GM12878 (cell line): ENCODE measurements at regions not wholly inside any gene's neighbourhood (a gene's known extent, or its start where the extent isn't known, plus 50 kb on each side); places are given as distances from the start of the nearest gene placed in this dataset.

Experiments used
- ATAC-seq: fragments of 200-7000 bp; cut with Tn5 transposase; 3 replicates; pipeline ENCODE4 v1.9.1; 2020; ENCODE audit warnings: mild to moderate bottlenecking, moderate library complexity
- BruUV-seq: library from RNA; stranded (reverse); fragments of 400-500 nt; replicated peaks from 2 replicates; lab custom pipeline; 2021; lab: Mats Ljungman, UMichigan
- CTCF ChIA-PET: fragments of 300-600 bp; sonication (Branson Sonifier 250); formaldehyde crosslinking; extraction: SDS; loops from one replicate; lab custom pipeline; 2021; ENCODE audit warnings: inconsistent platforms; lab: Yijun Ruan, JAX
- POLR2A ChIA-PET: fragments of 350-600 bp; formaldehyde crosslinking; extraction: SDS; loops from one replicate; lab custom pipeline; 2021; ENCODE audit warnings: inconsistent platforms; lab: Charles Lee
- RAD21 ChIA-PET: fragments of 300-600 bp; sonication (Branson Sonifier 250); formaldehyde crosslinking; loops from one replicate; lab custom pipeline; 2023; ENCODE audit warnings: antibody characterized with exemption; ENCODE audit not compliant: unreplicated experiment; lab: Charles Lee
- SMC1A ChIA-PET: fragments of 300-600 bp; sonication (Branson Sonifier 250); formaldehyde crosslinking; loops from one replicate; lab custom pipeline; 2023; ENCODE audit not compliant: unreplicated experiment, uncharacterized antibody; lab: Charles Lee
- DNase-seq: peaks from one replicate; pipeline ENCODE4 v3.0.0-alpha.2; 2011; ENCODE audit warnings: low read depth, low spot score
- FAIRE-seq: peaks from 3 replicates; lab custom pipeline; 2011; peaks lifted over from hg19 to GRCh38; lab: Jason Lieb, UNC
- H2AFZ ChIP-seq: 2 replicates; pipeline ENCODE4 v1.6.0; 2011; ENCODE audit warnings: low read depth, low read length, control low read depth; ENCODE audit not compliant: control insufficient read depth
- H3K27ac ChIP-seq: 2 replicates; pipeline ENCODE4 v1.5.1; 2011; ENCODE audit warnings: control low read depth; ENCODE audit not compliant: control insufficient read depth, insufficient read depth
- H3K27me3 ChIP-seq, 2 experiments: replicated peaks in 1 of 2; 2 replicates each; pipeline versions ENCODE4 v1.6.0 to v1.6.1; 2011; ENCODE audit warnings: low read length in 1 of 2; ENCODE audit not compliant: control insufficient read depth in 2 of 2, insufficient read depth in 2 of 2
- H3K36me3 ChIP-seq, 2 experiments: 2 replicates each; pipeline ENCODE4 v1.5.1; 2011; ENCODE audit warnings: low read length in 1 of 2; ENCODE audit not compliant: control insufficient read depth in 2 of 2, insufficient read depth in 2 of 2
- H3K4me1 ChIP-seq: 2 replicates; pipeline ENCODE4 v1.6.1; 2011; ENCODE audit warnings: mild to moderate bottlenecking, low read length, moderate library complexity, mixed read lengths; ENCODE audit not compliant: control insufficient read depth, insufficient read depth
- H3K4me2 ChIP-seq: 2 replicates; pipeline ENCODE4 v1.6.0; 2011; ENCODE audit warnings: control low read depth; ENCODE audit not compliant: control insufficient read depth, insufficient read depth
- H3K4me3 ChIP-seq: fragments of 200-600 bp; sonication (generic); 2 replicates; pipeline ENCODE4 v1.5.1; 2016
- H3K79me2 ChIP-seq: 2 replicates; pipeline ENCODE4 v1.6.0; 2011; ENCODE audit warnings: low read length; ENCODE audit not compliant: control insufficient read depth, insufficient read depth
- H3K9ac ChIP-seq: 2 replicates; pipeline ENCODE4 v1.8.0; 2011; ENCODE audit warnings: low read length, control low read depth, mixed read lengths; ENCODE audit not compliant: control insufficient read depth, insufficient read depth
- H3K9me3 ChIP-seq: replicated peaks from 3 replicates; pipeline ENCODE4 v1.5.1; 2011; ENCODE audit warnings: mild to moderate bottlenecking, low read length; ENCODE audit not compliant: control insufficient read depth, insufficient read depth
- H4K20me1 ChIP-seq: 2 replicates; pipeline ENCODE4 v1.6.0; 2011; ENCODE audit not compliant: control insufficient read depth, insufficient read depth
- IKZF1 ChIP-seq: fragments of 450-650 bp; conservative IDR thresholded peaks from 2 replicates; pipeline ENCODE4 v1.6.1; 2017; ENCODE audit warnings: antibody characterized with exemption, mild to moderate bottlenecking
- IRF3 ChIP-seq: fragments of 450-650 bp; IDR thresholded peaks from 2 replicates; pipeline ENCODE4 v1.6.1; 2014; ENCODE audit warnings: mild to moderate bottlenecking
- MLLT1 ChIP-seq: fragments of 450-650 bp; IDR thresholded peaks from 2 replicates; pipeline ENCODE4 v1.6.1; 2016; ENCODE audit warnings: mild to moderate bottlenecking
- MTA3 ChIP-seq: IDR thresholded peaks from 2 replicates; pipeline ENCODE4 v1.6.1; 2012; ENCODE audit warnings: low read length, inconsistent platforms, borderline replicate concordance
- MYC ChIP-seq: IDR thresholded peaks from 2 replicates; pipeline ENCODE4 v1.6.1; 2011; ENCODE audit warnings: mild to moderate bottlenecking, low read length, moderate library complexity, inconsistent platforms; ENCODE audit not compliant: insufficient read depth, insufficient replicate concordance, insufficient read length, severe bottlenecking
- NR2C2 ChIP-seq: IDR thresholded peaks from 2 replicates; pipeline ENCODE4 v1.6.1; 2011; ENCODE audit warnings: borderline replicate concordance, low read depth; ENCODE audit not compliant: control insufficient read depth, insufficient read length
- POLR2A ChIP-seq: IDR thresholded peaks from 2 replicates; pipeline ENCODE4 v1.6.1; 2011; ENCODE audit warnings: low read depth, mild to moderate bottlenecking, low read length
- POU2F2 ChIP-seq: IDR thresholded peaks from 3 replicates; pipeline ENCODE4 v1.6.1; 2011; ENCODE audit warnings: low read depth, mild to moderate bottlenecking, low read length, borderline replicate concordance
- RB1 ChIP-seq: fragments of 450-650 bp; formaldehyde crosslinking; IDR thresholded peaks from 2 replicates; pipeline ENCODE4 v1.6.1; 2017; ENCODE audit warnings: mild to moderate bottlenecking, borderline replicate concordance
- RELB ChIP-seq: fragments of 450-650 bp; IDR thresholded peaks from 2 replicates; pipeline ENCODE4 v1.6.1; 2017; ENCODE audit warnings: low read depth, mild to moderate bottlenecking, moderate library complexity
- SREBF2 ChIP-seq: IDR thresholded peaks from 2 replicates; pipeline ENCODE4 v1.6.1; 2012; ENCODE audit warnings: mild to moderate bottlenecking, low read length
- SUZ12 ChIP-seq: fragments of 200-600 bp; sonication (generic); IDR thresholded peaks from one replicate; pipeline ENCODE4 v1.6.1; 2018; ENCODE audit warnings: antibody characterized with exemption, mild to moderate bottlenecking; ENCODE audit not compliant: unreplicated experiment
- YBX1 ChIP-seq: fragments of 450-650 bp; IDR thresholded peaks from 2 replicates; pipeline ENCODE4 v1.6.1; 2016; ENCODE audit warnings: antibody characterized with exemption
- YY1 ChIP-seq: IDR thresholded peaks from 2 replicates; pipeline ENCODE4 v1.6.1; 2011; ENCODE audit warnings: low read depth, mild to moderate bottlenecking, low read length
- ZSCAN29 ChIP-seq: fragments of 450-650 bp; IDR thresholded peaks from 2 replicates; pipeline ENCODE4 v1.6.1; 2017; ENCODE audit warnings: mild to moderate bottlenecking, moderate library complexity
- WGBS: methylation state at CpG from one replicate; pipeline ENCODE4 v1.1.6; 2016; ENCODE audit warnings: low lambda C conversion rate; ENCODE audit not compliant: insufficient replicate concordance, insufficient coverage; ENCODE audit errors: missing lambda C conversion rate; 5-methylcytosine and 5-hydroxymethylcytosine counted together
- in situ Hi-C: fragments of 300-500 bp; cut with MboI; formaldehyde crosslinking; loops from 9 replicates; pipeline ENCODE4 v1.14.3; 2018; ENCODE audit warnings: mixed read lengths
- intact Hi-C: fragments of 100-400 bp; cut with micrococcal nuclease; formaldehyde crosslinking; loops from one replicate; pipeline ENCODE4 v1.14.2; 2022; ENCODE audit not compliant: unreplicated experiment

DNA sequence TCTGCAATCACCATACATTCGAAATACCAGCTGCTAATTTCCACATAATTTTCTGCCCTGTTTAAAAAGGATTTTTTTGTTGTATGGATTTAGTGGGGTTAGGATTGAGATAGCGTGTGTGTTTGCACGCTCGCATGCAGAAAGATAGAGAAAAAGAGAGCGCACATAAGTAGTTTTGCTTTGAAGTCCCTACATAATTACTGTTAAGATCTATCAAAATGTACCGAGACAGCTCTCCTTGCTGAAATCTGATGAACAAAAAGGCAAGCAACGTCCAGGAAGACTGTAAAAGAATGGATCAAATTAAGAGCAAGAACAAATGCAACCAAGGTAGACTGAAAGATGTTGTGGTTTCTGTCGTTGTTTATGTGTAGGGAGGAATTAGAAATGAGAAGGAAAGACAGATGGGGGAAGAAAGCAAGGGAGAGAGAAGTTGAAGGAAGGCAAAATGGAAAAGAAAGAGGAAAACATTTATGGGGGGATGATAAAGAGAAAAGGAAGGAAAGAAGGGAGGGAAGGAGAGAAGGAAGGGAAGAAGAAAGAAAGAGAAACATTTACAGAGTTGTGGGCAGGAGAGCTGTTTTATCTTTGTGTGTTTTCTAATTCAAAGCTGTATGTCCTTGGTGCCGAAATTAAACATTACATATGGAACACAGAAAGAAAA is 522.3 kb downstream of the MED13L start:
- no peak for DNase-seq
- no peak for FAIRE-seq
- Histone ChIP-seq H3K9ac (no peak overlapping the region), H3K9me3 (no peaks in the 10 kb centered on the region), H3K27me3 (no peaks in the 10 kb centered on the region; a peak in 1 of 4 replicates), H3K79me2 (no peaks in the 10 kb centered on the region), H3K4me1 (no peaks in the 10 kb centered on the region), H3K36me3 (no peaks in the 10 kb centered on the region), H3K27ac (no peak overlapping the region), H4K20me1 (no peaks in the 10 kb centered on the region), H3K4me3 (no peak overlapping the region), H2AFZ (no peak overlapping the region), H3K4me2 (no peak overlapping the region)
- in situ Hi-C loops = no loop called here
- intact Hi-C loops = no loop called here
- TF ChIP-seq RB1 (no peak), YY1 (no peak), NR2C2 (no peak), MYC (no peak), SREBF2 (no peak), RELB (no peak), YBX1 (no peak), IKZF1 (no peak), SUZ12 (no peak), IRF3 (no peak), POU2F2 (no peak), POLR2A (no peak), MLLT1 (no peak), MTA3 (no peak), ZSCAN29 (no peak)
- RAD21 ChIA-PET = no interaction called here
- no peak for ATAC-seq
- SMC1A ChIA-PET = no interaction called here
- POLR2A ChIA-PET = no interaction called here
- BruUV-seq = no TSS peak
- CTCF ChIA-PET = interaction anchor here (0.7 to 0.9 kb wide), 2 partner anchors 8 to 1092 kb away, joined by 3 to 4 read pairs; no protein-coding TSS in a partner anchor
- 42% methylated on average over 9 of the region's 9 CpGs for WGBS
